Osteoblast (primary cell): ENCODE measurements at regions not wholly inside any gene's neighbourhood (a gene's known extent, or its start where the extent isn't known, plus 50 kb on each side); places are given as distances from the start of the nearest gene placed in this dataset.

ENCODE experiments used
- DNase-seq: peaks from one replicate; pipeline ENCODE4 v3.0.0; 2011; ENCODE audit warnings: low spot score, mixed read lengths; ENCODE audit not compliant: insufficient read length; ENCODE audit errors: missing footprints
- H2AFZ ChIP-seq: 2 replicates; pipeline ENCODE4 v1.6.0; 2011; ENCODE audit warnings: mild to moderate bottlenecking, low read length
- H3K27ac ChIP-seq: 2 replicates; pipeline ENCODE4 v1.5.1; 2011; ENCODE audit warnings: mild to moderate bottlenecking, low read depth, low read length, moderate library complexity
- H3K27me3 ChIP-seq: 2 replicates; pipeline ENCODE4 v1.6.0; 2012; ENCODE audit warnings: mild to moderate bottlenecking, control low read depth, inconsistent platforms, low read length, moderate library complexity; ENCODE audit not compliant: insufficient read depth
- H3K36me3 ChIP-seq: 2 replicates; pipeline ENCODE4 v1.5.1; 2011; ENCODE audit warnings: mild to moderate bottlenecking, low read length, control low read depth, moderate library complexity; ENCODE audit not compliant: insufficient read depth
- H3K4me1 ChIP-seq: 2 replicates; pipeline ENCODE4 v1.5.1; 2011; ENCODE audit warnings: mild to moderate bottlenecking, low read length, control low read depth, moderate library complexity; ENCODE audit not compliant: insufficient read depth
- H3K4me2 ChIP-seq: 2 replicates; pipeline ENCODE4 v1.6.0; 2011; ENCODE audit warnings: mild to moderate bottlenecking, low read length; ENCODE audit not compliant: insufficient read depth
- H3K4me3 ChIP-seq: fragments of 200-600 bp; sonication (generic); 3 replicates; pipeline ENCODE4 v1.5.1; 2012; ENCODE audit warnings: mild to moderate bottlenecking, low read length, inconsistent platforms; ENCODE audit not compliant: insufficient read depth
- H3K79me2 ChIP-seq: 2 replicates; pipeline ENCODE4 v1.6.0; 2012; ENCODE audit warnings: mild to moderate bottlenecking, low read length, control low read depth, inconsistent platforms; ENCODE audit not compliant: insufficient read depth
- H3K9me3 ChIP-seq: 2 replicates; pipeline ENCODE4 v1.5.1; 2011; ENCODE audit warnings: low read depth, low read length, control low read depth
- H4K20me1 ChIP-seq: 2 replicates; pipeline ENCODE4 v1.6.0; 2012; ENCODE audit warnings: mild to moderate bottlenecking, low read length, control low read depth; ENCODE audit not compliant: insufficient read depth
- CTCF ChIP-seq: IDR thresholded peaks from 2 replicates; pipeline ENCODE4 v1.5.1; 2011; ENCODE audit warnings: mild to moderate bottlenecking, low read depth, low read length, moderate library complexity; ENCODE audit errors: extremely low read depth

- H3K4me1 ChIP-seq: no peaks in the 10 kb centered on the region
- no peak for TF ChIP-seq CTCF
- no peaks in the 10 kb centered on the region for H4K20me1 ChIP-seq
- H3K9me3 ChIP-seq: no peaks in the 10 kb centered on the region
- H3K27me3 ChIP-seq: no peaks in the 10 kb centered on the region
- no peaks in the 10 kb centered on the region for H3K36me3 ChIP-seq
- H3K4me3 ChIP-seq: no peak overlapping the region
- no peak overlapping the region for H2AFZ ChIP-seq
- H3K4me2 ChIP-seq: no peak overlapping the region
- H3K79me2 ChIP-seq: no peaks in the 10 kb centered on the region
- H3K27ac ChIP-seq: no peak overlapping the region
- no peak for DNase-seq
Measured at GRCh38 chr1:37233606-37234005, 199.3 kb upstream of the GRIK3 start.

GRCh38 chr1:37234941-37235418, 200.7 kb upstream of the GRIK3 start:
- H3K27ac ChIP-seq: no peak overlapping the region
- H3K27me3 ChIP-seq: no peaks in the 10 kb centered on the region
- no peaks in the 10 kb centered on the region for H3K36me3 ChIP-seq
- H4K20me1 ChIP-seq: no peaks in the 10 kb centered on the region
- no peak overlapping the region for H3K4me3 ChIP-seq
- no peaks in the 10 kb centered on the region for H3K4me1 ChIP-seq
- DNase-seq: no peak
- TF ChIP-seq CTCF: no peak
- H3K4me2 ChIP-seq: no peak overlapping the region
- H3K9me3 ChIP-seq: no peaks in the 10 kb centered on the region
- no peak overlapping the region for H2AFZ ChIP-seq
- H3K79me2 ChIP-seq: no peaks in the 10 kb centered on the region

GRCh38 chr1:37237948-37238347, 203.6 kb upstream of the GRIK3 start:
- no peaks in the 10 kb centered on the region for H4K20me1 ChIP-seq
- no peaks in the 10 kb centered on the region for H3K4me1 ChIP-seq
- no peak for TF ChIP-seq CTCF
- no peak overlapping the region for H2AFZ ChIP-seq
- H3K4me2 ChIP-seq: no peak overlapping the region
- H3K27me3 ChIP-seq: no peaks in the 10 kb centered on the region
- DNase-seq: no peak
- H3K36me3 ChIP-seq: no peaks in the 10 kb centered on the region
- no peaks in the 10 kb centered on the region for H3K79me2 ChIP-seq
- no peak overlapping the region for H3K27ac ChIP-seq
- no peaks in the 10 kb centered on the region for H3K9me3 ChIP-seq
- H3K4me3 ChIP-seq: no peak overlapping the region

GRCh38 chr1:37238364-37239224, 204.3 kb upstream of the GRIK3 start:
- Histone ChIP-seq H3K36me3 (no peaks in the 10 kb centered on the region), H2AFZ (no peak overlapping the region), H3K4me1 (no peaks in the 10 kb centered on the region), H3K27me3 (no peaks in the 10 kb centered on the region), H4K20me1 (no peaks in the 10 kb centered on the region), H3K27ac (no peak overlapping the region), H3K9me3 (no peaks in the 10 kb centered on the region), H3K4me3 (no peak overlapping the region), H3K4me2 (no peak overlapping the region), H3K79me2 (no peaks in the 10 kb centered on the region)
- no peak for DNase-seq
- no peak for TF ChIP-seq CTCF
